ENCODE measurements at regions not wholly inside any gene's neighbourhood (a gene's known extent, or its start where the extent isn't known, plus 50 kb on each side); places are given as distances from the start of the nearest gene placed in this dataset.

DNA sequence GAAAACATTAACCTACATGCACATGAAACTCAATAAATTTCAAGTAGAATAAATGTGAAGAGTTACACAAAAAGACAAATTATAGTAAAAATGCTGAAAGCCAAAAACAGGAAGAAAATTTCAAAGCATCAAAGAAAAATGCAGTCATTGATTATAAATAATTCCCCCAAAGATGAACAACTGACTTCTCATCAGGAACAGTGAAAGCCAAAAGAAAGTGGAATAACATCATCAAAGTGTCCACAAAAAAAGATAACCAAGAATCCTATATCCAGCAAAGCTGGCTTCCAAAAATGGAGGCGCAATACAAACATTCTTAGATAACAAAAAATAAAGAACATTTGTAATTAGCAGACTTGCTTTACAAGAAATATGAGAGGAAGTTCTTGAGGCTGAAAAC lies 161.6 kb downstream of the CMPK2 start (continued):
- TF ChIP-seq SAP30 (IDR thresholded peaks at IDR 0.05; ENCODE audit: insufficient read depth, insufficient replicate concordance, low read length) (no peak), SP2 (IDR thresholded peaks at IDR 0.05; ENCODE audit: low read length) (no peak), RAD21 (IDR thresholded peaks at IDR 0.05 in 1 of 2, conservative IDR thresholded peaks at IDR 0.05 in 1 of 2; ENCODE audit: low read depth in 2 of 2, low read length in 2 of 2) (no peak), TEAD4 (IDR thresholded peaks at IDR 0.05; ENCODE audit: low read depth, low read length) (no peak)

Data from H1 (cell line).